ENCODE measurements at regions not wholly inside any gene's neighbourhood (a gene's known extent, or its start where the extent isn't known, plus 50 kb on each side); places are given as distances from the start of the nearest gene placed in this dataset.

DNA sequence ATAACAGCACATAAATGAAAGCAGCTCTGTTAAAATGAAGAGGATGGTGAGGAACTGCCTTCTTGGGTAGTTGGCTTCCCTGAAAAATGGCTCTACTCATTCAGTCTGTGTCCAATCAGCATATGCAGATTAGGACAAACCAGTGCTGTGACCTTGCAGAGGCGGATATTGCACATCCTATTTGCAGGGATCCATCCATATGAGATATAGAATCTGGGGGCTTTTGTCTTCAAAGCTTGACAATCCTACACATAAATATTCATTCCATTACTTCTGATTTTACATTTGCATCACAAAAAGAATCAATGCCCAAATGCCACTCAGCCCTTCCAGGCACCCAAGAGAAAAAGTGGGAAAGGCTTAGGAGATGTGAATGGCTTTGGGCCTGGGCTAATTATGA lies 383.7 kb downstream of the EMP1 start:
- DNase-seq: no peak
- Histone ChIP-seq H3K27ac (ENCODE audit: low read length) (no peak overlapping the region), H3K36me3 (ENCODE audit: control insufficient read depth, insufficient read depth, low read length) (no peaks in the 10 kb centered on the region), H3K27me3 (ENCODE audit: control insufficient read depth, insufficient read depth, low read length) (no peaks in the 10 kb centered on the region), H3K4me3 (ENCODE audit: low read length) (no peak overlapping the region), H3K4me1 (ENCODE audit: control insufficient read depth, insufficient read depth, low read length) (no peaks in the 10 kb centered on the region), H3K9me3 (ENCODE audit: control insufficient read depth, insufficient read depth, low read length) (no peaks in the 10 kb centered on the region)
- Mint-ChIP-seq H3K27ac (no peak overlapping the region), H3K4me1 (no peaks in the 10 kb centered on the region), H3K27me3 (ENCODE audit: low read depth in 2 of 2) (peaks cover 0 to 6% of the 10 kb centered on the region in 2 donors), H3K4me3 (no peak overlapping the region), H3K36me3 (no peaks in the 10 kb centered on the region), H3K9me3 (no peaks in the 10 kb centered on the region)
- TF ChIP-seq, protein P1, sequence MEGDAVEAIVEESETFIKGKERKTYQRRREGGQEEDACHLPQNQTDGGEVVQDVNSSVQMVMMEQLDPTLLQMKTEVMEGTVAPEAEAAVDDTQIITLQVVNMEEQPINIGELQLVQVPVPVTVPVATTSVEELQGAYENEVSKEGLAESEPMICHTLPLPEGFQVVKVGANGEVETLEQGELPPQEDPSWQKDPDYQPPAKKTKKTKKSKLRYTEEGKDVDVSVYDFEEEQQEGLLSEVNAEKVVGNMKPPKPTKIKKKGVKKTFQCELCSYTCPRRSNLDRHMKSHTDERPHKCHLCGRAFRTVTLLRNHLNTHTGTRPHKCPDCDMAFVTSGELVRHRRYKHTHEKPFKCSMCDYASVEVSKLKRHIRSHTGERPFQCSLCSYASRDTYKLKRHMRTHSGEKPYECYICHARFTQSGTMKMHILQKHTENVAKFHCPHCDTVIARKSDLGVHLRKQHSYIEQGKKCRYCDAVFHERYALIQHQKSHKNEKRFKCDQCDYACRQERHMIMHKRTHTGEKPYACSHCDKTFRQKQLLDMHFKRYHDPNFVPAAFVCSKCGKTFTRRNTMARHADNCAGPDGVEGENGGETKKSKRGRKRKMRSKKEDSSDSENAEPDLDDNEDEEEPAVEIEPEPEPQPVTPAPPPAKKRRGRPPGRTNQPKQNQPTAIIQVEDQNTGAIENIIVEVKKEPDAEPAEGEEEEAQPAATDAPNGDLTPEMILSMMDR (IDR thresholded peaks at IDR 0.05): no peak
- ATAC-seq: no peak
- intact Hi-C loops (cut with micrococcal nuclease): no loop called here
- 88% methylated on average over 1 of the region's 1 CpG for WGBS (ENCODE audit: insufficient coverage)

DNA sequence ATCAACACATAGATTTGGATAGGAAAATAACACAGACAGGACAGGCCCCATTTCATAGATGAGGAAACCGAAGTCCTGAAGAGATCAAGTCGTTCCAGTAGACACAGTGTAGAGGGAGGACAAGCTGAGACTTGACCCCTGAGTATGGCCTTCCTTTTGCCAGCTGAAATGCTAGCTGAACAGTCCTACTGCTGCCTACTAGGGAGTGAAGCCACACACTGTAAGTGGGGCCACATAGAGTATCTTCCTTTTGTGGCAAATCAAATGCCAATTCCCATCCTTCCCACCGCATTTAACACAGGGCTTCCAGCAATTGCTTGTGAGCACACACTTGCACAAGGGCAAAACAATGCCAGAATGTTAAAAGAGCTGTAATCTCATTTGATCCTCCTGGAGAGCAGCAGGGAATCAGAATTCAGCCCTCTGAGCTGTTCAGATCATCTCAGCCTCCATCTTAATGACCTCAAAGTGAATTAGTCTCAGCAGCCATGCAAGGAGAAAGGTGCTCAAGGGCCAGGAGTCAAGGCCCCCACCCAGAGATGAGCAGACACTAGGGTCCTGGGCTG lies 380.5 kb downstream of the EMP1 start:
- DNase-seq (no peak), ATAC-seq (no peak)
- H3K27ac ChIP-seq (ENCODE audit: low read length): no peak overlapping the region
- Mint-ChIP-seq H3K9me3 (no peaks in the 10 kb centered on the region), H3K4me3 (no peak overlapping the region), H3K27me3 (ENCODE audit: low read depth in 2 of 2) (no peaks in the 10 kb centered on the region), H3K36me3 (no peaks in the 10 kb centered on the region), H3K27ac (no peak overlapping the region), H3K4me1 (no peaks in the 10 kb centered on the region)
- intact Hi-C loops (cut with micrococcal nuclease): no loop called here
- H3K36me3 ChIP-seq (ENCODE audit: control insufficient read depth, insufficient read depth, low read length): no peaks in the 10 kb centered on the region
- no peaks in the 10 kb centered on the region for H3K27me3 ChIP-seq (ENCODE audit: control insufficient read depth, insufficient read depth, low read length)
- TF ChIP-seq, protein P1 (IDR thresholded peaks at IDR 0.05): no peak
- 87% methylated on average over 3 of the region's 3 CpGs for WGBS (ENCODE audit: insufficient coverage)
- no peak overlapping the region for H3K4me3 ChIP-seq (ENCODE audit: low read length)
- no peaks in the 10 kb centered on the region for H3K4me1 ChIP-seq (ENCODE audit: control insufficient read depth, insufficient read depth, low read length)
- H3K9me3 ChIP-seq (ENCODE audit: control insufficient read depth, insufficient read depth, low read length): no peaks in the 10 kb centered on the region

GRCh38 chr12:13573698-13574321 lies 377.3 kb downstream of the EMP1 start:
- WGBS (ENCODE audit: insufficient coverage): 27% methylated on average over 1 of the region's 3 CpGs
- Mint-ChIP-seq H3K4me1 (no peaks in the 10 kb centered on the region), H3K27me3 (ENCODE audit: low read depth in 2 of 2) (no peaks in the 10 kb centered on the region), H3K4me3 (no peak overlapping the region), H3K36me3 (no peaks in the 10 kb centered on the region), H3K27ac (no peak overlapping the region), H3K9me3 (no peaks in the 10 kb centered on the region)
- H3K36me3 ChIP-seq (ENCODE audit: control insufficient read depth, insufficient read depth, low read length): no peaks in the 10 kb centered on the region
- H3K9me3 ChIP-seq (ENCODE audit: control insufficient read depth, insufficient read depth, low read length): no peaks in the 10 kb centered on the region
- DNase-seq: no peak
- TF ChIP-seq, protein P1 (IDR thresholded peaks at IDR 0.05): no peak
- no peaks in the 10 kb centered on the region for H3K4me1 ChIP-seq (ENCODE audit: control insufficient read depth, insufficient read depth, low read length)
- no peak overlapping the region for H3K4me3 ChIP-seq (ENCODE audit: low read length)
- H3K27ac ChIP-seq (ENCODE audit: low read length): no peak overlapping the region
- no peaks in the 10 kb centered on the region for H3K27me3 ChIP-seq (ENCODE audit: control insufficient read depth, insufficient read depth, low read length)
- ATAC-seq: no peak
- intact Hi-C loops (cut with micrococcal nuclease): no loop called here

DNA sequence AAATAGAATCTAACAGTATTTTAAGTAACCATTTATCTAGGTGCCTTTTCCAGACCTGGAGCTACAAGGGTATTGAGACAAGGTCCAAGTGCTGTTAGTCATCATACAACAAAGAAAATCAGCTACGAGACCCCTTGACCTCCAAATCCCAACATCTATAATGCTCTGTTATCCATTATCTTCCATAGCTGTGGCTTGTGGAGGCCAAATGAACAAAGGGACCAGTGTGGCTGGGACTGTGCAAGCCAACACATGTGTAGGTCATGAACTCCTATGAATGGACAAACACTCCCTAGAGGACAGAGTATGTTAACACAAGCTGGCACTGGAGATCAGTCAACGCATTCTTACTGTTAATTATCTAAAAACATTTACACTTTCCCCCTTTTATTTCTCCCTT lies 374.5 kb downstream of the EMP1 start:
- intact Hi-C loops (cut with micrococcal nuclease): no loop called here
- 83% methylated on average over 2 of the region's 2 CpGs for WGBS (ENCODE audit: insufficient coverage)
- no peak for DNase-seq
- H3K27ac Mint-ChIP-seq: no peak overlapping the region
- Histone ChIP-seq H3K9me3 (ENCODE audit: control insufficient read depth, insufficient read depth, low read length) (no peaks in the 10 kb centered on the region), H3K36me3 (ENCODE audit: control insufficient read depth, insufficient read depth, low read length) (no peaks in the 10 kb centered on the region), H3K4me3 (ENCODE audit: low read length) (no peak overlapping the region), H3K27ac (ENCODE audit: low read length) (no peak overlapping the region), H3K4me1 (ENCODE audit: control insufficient read depth, insufficient read depth, low read length) (no peaks in the 10 kb centered on the region), H3K27me3 (ENCODE audit: control insufficient read depth, insufficient read depth, low read length) (no peaks in the 10 kb centered on the region)
- H3K9me3 Mint-ChIP-seq: peaks cover 0 to 2% of the 10 kb centered on the region in 2 donors
- H3K4me3 Mint-ChIP-seq: no peak overlapping the region
- H3K27me3 Mint-ChIP-seq (ENCODE audit: low read depth in 2 of 2): peaks cover 0 to 3% of the 10 kb centered on the region in 2 donors
- no peaks in the 10 kb centered on the region for H3K4me1 Mint-ChIP-seq
- no peak for ATAC-seq
- TF ChIP-seq, protein P1 (IDR thresholded peaks at IDR 0.05): no peak
- H3K36me3 Mint-ChIP-seq: no peaks in the 10 kb centered on the region
